Body of pancreas (tissue), 4 donors: ENCODE measurements at regions not wholly inside any gene's neighbourhood (a gene's known extent, or its start where the extent isn't known, plus 50 kb on each side); places are given as distances from the start of the nearest gene placed in this dataset.

Experiments
- ATAC-seq: fragments of 150-250 bp; one replicate; pipeline ENCODE4 v1.9.1; 2016
- DNase-seq, 4 donors: peaks; one replicate each; pipeline ENCODE4 v3.0.0-alpha.2; 2019
- H3K27ac ChIP-seq, 4 donors: fragments of 200-600 bp; sonication (generic); 1 replicate in 3 of 4; 2 replicates in 1 of 4; pipeline versions ENCODE4 v1.5.1 to v1.6.1; 2016 to 2019; ENCODE audit warnings: mild to moderate bottlenecking in 1 of 4, mixed read lengths in 1 of 4, moderate library complexity in 1 of 4
- H3K27me3 ChIP-seq, 2 donors: fragments of 200-600 bp; sonication (generic); one replicate each; pipeline ENCODE4 v1.6.0; 2016; ENCODE audit warnings: mild to moderate bottlenecking in 1 of 2
- H3K36me3 ChIP-seq, 2 donors: fragments of 200-600 bp; sonication (generic); replicated peaks in 1 of 2; 2 replicates each; pipeline ENCODE4 v1.5.1; 2016; ENCODE audit warnings: low read depth in 2 of 2; ENCODE audit not compliant: insufficient read depth in 1 of 2
- H3K4me1 ChIP-seq: fragments of 200-600 bp; sonication (generic); one replicate; pipeline ENCODE4 v1.6.0; 2016
- H3K4me3 ChIP-seq, 2 donors: fragments of 200-600 bp; sonication (generic); 1 replicate in 1 of 2; 2 replicates in 1 of 2; pipeline ENCODE4 v1.5.1; 2016 to 2019
- H3K9me3 ChIP-seq, 3 donors: fragments of 200-600 bp; sonication (generic); 1 replicate in 2 of 3; 2 replicates in 1 of 3; pipeline ENCODE4 v1.5.1; 2016
- CTCF ChIP-seq, 7 experiments: fragments of 450-650 bp in 4 of 7; fragments of 200-600 bp in 3 of 7; sonication (generic) in 3 of 7; IDR thresholded peaks; one replicate each; pipeline ENCODE4 v1.5.1; 2016 to 2019; ENCODE audit warnings: antibody characterized with exemption in 7 of 7
- POLR2A ChIP-seq, 3 donors: fragments of 450-650 bp; IDR thresholded peaks; one replicate each; pipeline ENCODE4 v1.6.1; 2016; ENCODE audit warnings: antibody characterized with exemption in 3 of 3, mild to moderate bottlenecking in 2 of 3
- WGBS, 2 donors: methylation state at CpG; one replicate each; pipeline ENCODE4 v1.1.5; 2017; 5-methylcytosine and 5-hydroxymethylcytosine counted together
- intact Hi-C: fragments of 100-400 bp; cut with DNase I; formaldehyde crosslinking; loops from one replicate; pipeline ENCODE4 v1.15.1; 2023

- Histone ChIP-seq H3K27ac (no peak overlapping the region), H3K9me3 (no peaks in the 10 kb centered on the region), H3K27me3 (peaks cover 0 to 4% of the 10 kb centered on the region in 2 donors), H3K36me3 (no peaks in the 10 kb centered on the region), H3K4me3 (no peak overlapping the region), H3K4me1 (no peaks in the 10 kb centered on the region)
- no peak for ATAC-seq
- intact Hi-C loops, result no loop called here
- WGBS, 2 donors, result 74 to 75% methylated on average over 9 of the region's 9 CpGs
- DNase-seq, result no peak
- TF ChIP-seq POLR2A (IDR thresholded peaks at IDR 0.05) (no peak), CTCF (IDR thresholded peaks at IDR 0.05) (no peak)
Measured at GRCh38 chr1:30411206-30411605, 312.2 kb downstream of the MATN1 start.

GRCh38 chr1:30410153-30410851 is 313.1 kb downstream of the MATN1 start:
- WGBS, 2 donors, result 71 to 79% methylated on average over 8 to 9 of the region's 9 CpGs
- TF ChIP-seq CTCF (IDR thresholded peaks at IDR 0.05) (no peak), POLR2A (IDR thresholded peaks at IDR 0.05) (no peak)
- Histone ChIP-seq H3K36me3 (no peaks in the 10 kb centered on the region), H3K4me1 (no peaks in the 10 kb centered on the region), H3K27me3 (peaks cover 0 to 4% of the 10 kb centered on the region in 2 donors), H3K27ac (no peak overlapping the region), H3K4me3 (no peak overlapping the region), H3K9me3 (no peaks in the 10 kb centered on the region)
- intact Hi-C loops, result no loop called here
- ATAC-seq (no peak), DNase-seq (no peak)

GRCh38 chr1:30409476-30410152 is 313.8 kb downstream of the MATN1 start:
- no peaks in the 10 kb centered on the region for H3K36me3 ChIP-seq
- no peaks in the 10 kb centered on the region for H3K9me3 ChIP-seq
- intact Hi-C loops, result no loop called here
- peaks cover 0 to 4% of the 10 kb centered on the region in 2 donors for H3K27me3 ChIP-seq
- H3K4me1 ChIP-seq, result no peaks in the 10 kb centered on the region
- WGBS, 2 donors, result 74 to 89% methylated on average over 5 of the region's 5 CpGs
- DNase-seq (no peak), ATAC-seq (no peak)
- TF ChIP-seq POLR2A (IDR thresholded peaks at IDR 0.05) (no peak), CTCF (IDR thresholded peaks at IDR 0.05) (no peak)
- H3K4me3 ChIP-seq, result no peak overlapping the region
- H3K27ac ChIP-seq, result no peak overlapping the region

GRCh38 chr1:30407865-30408580 is 315.4 kb downstream of the MATN1 start:
- no peaks in the 10 kb centered on the region for H3K9me3 ChIP-seq
- H3K4me3 ChIP-seq, result no peak overlapping the region
- TF ChIP-seq POLR2A (IDR thresholded peaks at IDR 0.05), result no peak
- no peak for TF ChIP-seq CTCF (IDR thresholded peaks at IDR 0.05)
- intact Hi-C loops, result no loop called here
- 60 to 63% methylated on average over 6 to 9 of the region's 9 CpGs for WGBS, 2 donors
- ATAC-seq, result no peak
- peaks cover 0 to 4% of the 10 kb centered on the region in 2 donors for H3K27me3 ChIP-seq
- no peak overlapping the region for H3K27ac ChIP-seq
- no peaks in the 10 kb centered on the region for H3K36me3 ChIP-seq
- DNase-seq, result no peak
- no peaks in the 10 kb centered on the region for H3K4me1 ChIP-seq
